ENCODE measurements at regions not wholly inside any gene's neighbourhood (a gene's known extent, or its start where the extent isn't known, plus 50 kb on each side); places are given as distances from the start of the nearest gene placed in this dataset.

- TF ChIP-seq CTCF (IDR thresholded peaks at IDR 0.05; ENCODE audit: low read length) (no peak), EZH2 (IDR thresholded peaks at IDR 0.05; ENCODE audit: borderline replicate concordance, low read length) (no peak)
Measured at GRCh38 chr7:81846398-81846797, 76.6 kb upstream of the HGF start.
